Medulla oblongata (tissue), 1 donor: ENCODE measurements at regions not wholly inside any gene's neighbourhood (a gene's known extent, or its start where the extent isn't known, plus 50 kb on each side); places are given as distances from the start of the nearest gene placed in this dataset.
"Not testable (repeated sequence)": the region's sequence is repeated elsewhere in the genome, so short reads cannot be mapped to it uniquely, and the experiment has no call there.

ENCODE experiments used
- DNase-seq: peaks from one replicate; pipeline ENCODE4 v3.0.0-alpha.2; 2015; ENCODE audit errors: extremely low spot score

GRCh38 chr1:242629396-242629795 lies 104.9 kb upstream of the PLD5 start:
- DNase-seq, result no peak

- DNase-seq, result no peak
Observed at GRCh38 chr1:242623756-242624155, 99.3 kb upstream of the PLD5 start.

- DNase-seq, result no peak
Observed at GRCh38 chr1:242623119-242623518, 98.6 kb upstream of the PLD5 start.

- no peak for DNase-seq
Observed at GRCh38 chr1:242613266-242613815, 88.8 kb upstream of the PLD5 start.

GRCh38 chr1:242610209-242610608 lies 85.7 kb upstream of the PLD5 start:
- DNase-seq, result no peak

GRCh38 chr1:242605521-242605920 lies 81.0 kb upstream of the PLD5 start:
- no peak for DNase-seq

GRCh38 chr1:242602001-242602400 lies 77.5 kb upstream of the PLD5 start:
- DNase-seq, result no peak

GRCh38 chr1:242593756-242594155 lies 69.3 kb upstream of the PLD5 start:
- DNase-seq, result not testable (repeated sequence)

- no peak for DNase-seq
Observed at GRCh38 chr1:242586360-242586680, 61.8 kb upstream of the PLD5 start.

- DNase-seq, result no peak
Observed at GRCh38 chr1:242585616-242586359, 61.3 kb upstream of the PLD5 start.

GRCh38 chr1:242582669-242583068 lies 58.2 kb upstream of the PLD5 start:
- DNase-seq, result no peak

- DNase-seq, result no peak
Observed at GRCh38 chr1:242579528-242580235, 55.2 kb upstream of the PLD5 start.
